DMS153 treated with DMSO at 0.1 percent for 48 hours (cell line): ENCODE measurements at regions not wholly inside any gene's neighbourhood (a gene's known extent, or its start where the extent isn't known, plus 50 kb on each side); places are given as distances from the start of the nearest gene placed in this dataset.
"Not testable (repeated sequence)": the region's sequence is repeated elsewhere in the genome, so short reads cannot be mapped to it uniquely, and the experiment has no call there.

Experiments used
- DNase-seq: peaks from one replicate; lab custom pipeline; 2025; ENCODE audit not compliant: unreplicated experiment; lab: John Stamatoyannopoulos, UW

DNA sequence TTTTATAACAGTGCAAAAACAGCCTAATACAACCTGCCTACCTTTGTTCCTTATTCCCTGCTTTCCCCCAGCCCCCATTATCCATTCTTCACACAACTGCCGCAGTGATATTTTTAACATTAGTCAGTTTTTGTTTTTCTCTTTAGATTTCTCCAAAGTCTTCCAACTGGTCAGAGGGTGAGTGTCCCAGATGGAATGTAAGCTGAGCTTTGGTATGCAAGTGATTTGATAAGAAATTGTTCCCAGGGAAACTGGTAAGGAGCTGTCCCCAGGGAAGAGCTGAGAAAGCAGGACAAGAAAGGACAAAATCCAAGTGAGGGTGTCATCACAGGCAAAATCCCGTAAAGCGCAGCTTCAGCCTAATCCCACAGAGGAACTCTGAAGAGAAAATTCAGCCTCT lies 475.5 kb upstream of the ADGRL3 start:
- DNase-seq = no peak

DNA sequence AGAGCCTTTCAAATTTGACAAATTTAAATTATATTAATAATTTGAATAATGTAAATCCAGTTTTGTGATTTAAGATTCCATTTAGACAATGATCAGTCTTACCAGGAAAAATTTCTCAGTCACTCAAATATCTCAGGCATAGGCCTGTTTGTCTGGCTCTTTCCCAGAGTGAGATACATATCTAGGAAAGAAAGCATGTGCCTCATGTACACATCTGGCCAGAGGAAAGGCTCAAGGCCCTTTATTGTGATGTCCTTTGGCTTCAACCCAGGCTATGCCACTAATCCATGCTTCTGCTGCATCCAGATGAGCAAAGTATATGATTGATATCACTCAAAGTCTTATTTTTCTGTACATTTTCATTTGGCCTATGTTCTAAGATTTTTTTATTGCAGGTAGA lies 473.3 kb upstream of the ADGRL3 start:
- DNase-seq = no peak

DNA sequence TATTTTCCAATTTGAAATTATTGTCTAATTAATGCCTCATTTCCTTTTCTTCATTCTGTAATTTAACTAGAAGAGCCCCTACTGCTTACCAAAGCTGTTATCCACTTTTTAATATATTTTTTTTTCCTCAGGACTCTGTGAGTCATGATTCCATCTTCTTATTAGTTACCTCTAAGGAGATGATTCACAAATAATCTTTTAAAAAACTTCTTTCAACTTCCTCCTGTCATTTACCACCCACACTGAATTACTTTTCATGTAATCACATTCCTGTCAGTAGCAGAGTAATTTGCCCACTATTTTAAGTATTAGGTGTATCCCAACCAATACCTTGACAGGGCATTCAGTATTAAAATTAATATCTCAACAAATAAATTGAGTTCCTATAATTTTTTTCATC lies 470.9 kb upstream of the ADGRL3 start:
- no peak for DNase-seq

DNA sequence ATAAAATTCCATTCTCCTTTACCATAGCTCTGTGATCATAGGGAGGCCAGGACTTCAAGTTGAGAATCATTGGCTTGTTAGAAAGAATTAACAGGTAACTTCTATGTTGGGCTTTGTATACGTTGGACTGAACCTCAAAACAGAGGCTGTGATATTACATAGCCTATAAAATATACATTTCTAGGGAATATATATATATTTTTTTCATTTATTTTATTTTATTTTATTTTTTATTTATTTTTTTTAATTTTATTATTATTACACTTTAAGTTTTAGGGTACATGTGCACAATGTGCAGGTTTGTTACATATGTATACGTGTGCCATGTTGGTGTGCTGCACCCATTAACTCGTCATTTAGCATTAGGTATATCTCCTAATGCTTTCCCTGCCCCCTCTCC lies 470.4 kb upstream of the ADGRL3 start:
- DNase-seq = not testable (repeated sequence)

DNA sequence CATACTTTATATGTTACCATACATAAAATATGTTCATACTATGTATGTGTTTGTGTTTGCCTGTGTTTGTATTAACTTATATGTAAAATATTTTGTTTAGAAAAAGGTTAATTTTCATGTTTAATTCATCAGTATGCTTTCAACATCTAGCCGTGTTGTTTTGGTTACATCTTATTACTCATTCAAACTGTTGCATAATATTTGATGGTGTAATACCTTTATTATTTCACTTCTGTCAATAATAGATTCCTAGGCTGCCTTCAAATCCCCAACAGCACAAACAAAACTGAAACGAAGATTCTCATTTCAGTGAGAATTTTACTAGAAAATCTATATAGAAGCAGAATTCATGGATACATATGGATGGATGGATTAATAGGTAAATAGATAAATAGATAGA lies 462.3 kb upstream of the ADGRL3 start:
- no peak for DNase-seq

DNA sequence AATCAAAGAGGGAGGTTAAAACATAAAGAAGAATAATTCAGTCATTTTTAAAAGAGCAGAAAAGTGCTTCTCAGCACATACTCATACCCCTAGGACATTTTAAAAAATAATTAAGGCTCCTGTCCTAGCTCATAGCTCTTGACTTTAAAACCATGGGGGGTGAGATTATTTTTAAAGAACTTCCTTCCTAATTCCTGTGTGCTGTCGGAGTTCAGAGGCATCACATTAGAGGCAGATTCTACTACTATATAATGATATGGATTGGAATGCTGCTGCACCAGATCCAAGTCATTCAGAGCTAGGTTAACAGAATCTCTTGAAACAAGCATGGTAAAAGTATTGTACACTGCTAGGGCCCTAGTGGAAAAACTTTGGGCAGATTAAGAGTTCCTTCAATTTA lies 456.5 kb upstream of the ADGRL3 start:
- DNase-seq = no peak

DNA sequence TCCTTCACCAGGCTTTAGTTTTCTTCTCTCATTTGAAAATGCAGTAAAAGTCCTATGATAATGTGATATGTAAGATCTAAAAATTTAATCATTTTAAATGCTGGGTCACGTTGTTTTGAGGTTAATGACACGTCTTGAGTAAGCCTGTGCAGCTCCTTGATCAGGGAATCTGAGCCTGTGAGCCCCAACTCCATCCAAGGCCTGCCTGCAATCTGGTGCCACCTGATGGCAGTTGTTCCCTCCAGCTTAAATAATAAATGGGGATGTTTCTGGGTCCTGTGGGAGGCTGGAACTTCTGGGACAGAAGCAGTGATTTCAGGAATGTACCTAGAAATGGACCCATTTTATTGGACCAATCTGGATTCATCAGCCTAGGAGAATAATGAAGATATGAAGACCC lies 455.4 kb upstream of the ADGRL3 start:
- DNase-seq = no peak

DNA sequence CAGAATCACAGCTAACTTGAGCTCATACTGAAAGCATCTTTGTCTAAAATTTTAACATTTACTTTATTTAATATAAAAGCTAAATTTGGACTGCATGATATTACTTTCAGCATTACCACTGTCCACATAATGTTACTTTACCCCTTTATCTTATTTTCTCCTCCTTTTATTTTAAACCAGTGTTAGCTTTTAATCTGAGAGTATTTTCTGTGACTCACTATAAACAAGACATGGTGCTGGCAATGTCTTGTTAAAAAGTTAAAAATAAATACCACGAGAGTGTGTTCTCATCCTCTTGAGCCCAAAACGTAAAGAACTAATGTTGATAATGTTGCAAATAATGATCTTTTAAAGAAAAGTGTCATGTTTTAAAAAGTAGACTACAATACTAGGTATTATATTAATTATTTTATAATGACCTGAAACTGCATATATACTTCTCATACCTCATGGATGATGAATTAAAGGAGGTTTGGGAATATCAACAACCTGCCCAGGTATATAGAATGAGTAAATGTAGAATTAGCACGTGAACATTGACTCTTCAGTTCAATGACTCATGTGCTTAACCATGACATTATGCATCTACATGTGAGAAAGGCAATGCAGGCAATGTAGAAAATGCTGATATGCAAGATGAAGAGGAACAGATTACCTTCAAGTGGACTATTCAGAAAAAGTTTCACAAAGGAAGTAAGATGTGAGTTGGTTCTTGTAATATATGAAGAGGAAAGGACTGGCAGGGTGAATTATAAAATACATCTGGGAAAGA lies 454.1 kb upstream of the ADGRL3 start:
- DNase-seq = no peak

DNA sequence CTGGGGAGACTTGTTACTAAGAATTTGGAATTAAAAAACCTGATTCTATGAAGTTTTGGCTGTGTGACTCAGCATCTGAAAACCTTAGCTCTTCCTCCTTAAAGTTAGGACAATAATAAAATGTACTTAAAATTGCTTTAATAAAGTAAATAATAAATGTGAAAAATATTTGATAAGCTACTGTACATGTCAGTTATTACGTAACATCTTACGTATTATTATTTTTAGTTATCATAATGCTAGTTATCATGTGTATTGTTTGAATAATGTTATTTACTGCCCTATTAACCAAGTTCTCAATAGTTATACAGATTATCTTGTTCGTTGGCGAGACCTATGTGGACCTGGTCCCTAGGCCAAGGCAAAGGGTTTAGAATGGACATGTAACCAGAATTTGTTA lies 449.2 kb upstream of the ADGRL3 start:
- no peak for DNase-seq

DNA sequence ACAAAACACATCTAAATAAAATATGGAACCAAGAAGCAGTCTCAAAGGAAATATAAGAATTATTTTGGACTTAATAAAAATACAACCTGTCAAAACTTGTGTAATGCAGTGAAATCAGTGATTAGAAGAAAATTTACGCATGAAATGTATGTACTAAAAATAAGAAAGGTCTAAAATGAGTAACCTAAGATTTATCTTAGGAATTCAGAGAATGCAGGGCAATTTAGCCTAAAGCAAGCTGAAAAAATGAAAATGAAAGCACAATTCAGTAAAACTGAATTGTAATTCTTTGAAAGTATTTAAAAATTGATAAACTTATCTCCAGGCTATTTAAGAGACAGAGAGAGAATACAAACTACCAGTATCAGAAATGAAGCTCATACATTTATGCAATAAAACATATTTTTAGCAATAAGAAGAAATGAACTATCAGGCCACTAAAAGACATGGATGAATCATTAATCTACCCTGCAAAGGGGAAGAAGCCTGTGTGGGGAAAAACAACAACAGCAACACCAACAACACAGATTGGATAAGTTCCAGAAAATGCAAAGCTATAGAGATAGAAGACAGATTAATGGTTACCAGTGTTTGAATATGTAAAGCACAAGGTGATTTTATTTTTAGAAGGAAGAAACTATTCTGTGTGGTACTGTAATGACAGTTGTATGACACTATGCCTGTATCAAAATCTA lies 442.0 kb upstream of the ADGRL3 start:
- DNase-seq = no peak

DNA sequence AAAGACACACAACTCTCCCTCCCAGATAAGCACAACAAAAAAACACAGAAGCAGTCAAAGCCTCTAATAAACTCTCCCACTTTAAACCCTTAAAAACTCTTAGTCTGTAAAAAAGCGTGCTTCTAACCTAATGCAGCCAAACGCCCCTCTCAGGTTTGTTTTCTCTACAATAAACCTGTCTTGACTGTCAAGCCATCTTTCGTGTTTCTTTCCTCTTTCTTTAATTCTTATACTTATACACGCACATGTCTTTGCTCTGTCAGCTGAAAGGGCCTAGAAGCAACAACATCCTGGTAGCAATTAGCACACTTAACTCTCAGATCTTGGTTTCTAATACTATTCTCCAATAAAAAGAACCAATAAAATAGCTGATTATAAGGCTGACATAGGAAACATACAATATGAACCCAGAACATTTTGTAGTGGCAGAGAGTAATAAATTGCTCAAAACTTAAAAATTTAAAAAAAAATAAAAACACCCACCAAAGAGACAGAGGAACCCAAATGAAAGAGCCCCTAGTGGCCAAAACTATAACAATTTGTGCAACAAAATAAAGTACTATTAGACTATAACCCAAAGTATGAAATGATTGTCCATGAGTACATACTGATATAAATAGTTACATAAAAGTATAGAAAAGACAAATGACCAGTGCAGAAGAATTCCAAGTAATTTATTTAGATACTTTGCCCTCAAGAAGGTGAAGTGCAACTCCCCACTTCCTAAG lies 440.4 kb upstream of the ADGRL3 start:
- no peak for DNase-seq

DNA sequence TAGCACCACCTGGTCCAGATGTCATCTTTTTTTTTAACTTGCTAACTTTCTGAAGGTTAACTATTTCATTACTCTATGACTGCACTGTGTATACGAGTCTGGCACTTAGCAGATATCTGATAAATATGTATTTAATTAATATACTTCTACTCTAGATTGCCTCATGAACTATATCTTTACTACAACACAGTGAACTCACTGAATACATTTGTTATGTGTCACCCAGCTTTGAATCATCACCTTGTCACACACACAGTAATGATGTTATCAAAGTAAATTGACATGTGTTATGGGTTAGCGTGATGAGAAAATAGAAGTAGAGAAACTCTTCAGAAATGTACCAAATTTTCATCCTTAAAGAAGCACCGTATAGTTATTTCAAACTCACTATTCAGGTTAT lies 419.3 kb upstream of the ADGRL3 start:
- DNase-seq = no peak

DNA sequence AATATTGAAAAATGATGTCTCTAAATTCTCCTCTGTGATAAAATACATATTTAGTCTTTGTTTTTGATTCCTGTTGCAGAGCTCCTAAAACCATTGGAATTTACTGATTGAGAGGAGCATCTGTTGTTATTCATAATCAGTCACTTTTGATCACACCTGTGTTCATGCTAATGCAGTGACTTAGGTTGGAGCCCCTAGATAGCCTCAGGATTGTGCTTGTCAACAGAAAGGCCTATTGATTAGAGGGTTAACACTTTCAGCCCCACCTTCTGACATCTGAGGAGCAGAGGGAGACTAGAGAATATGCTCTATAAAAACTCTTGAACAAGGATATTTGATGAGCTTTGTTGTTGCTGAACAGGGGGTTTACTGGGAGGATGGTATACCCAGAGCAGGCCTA lies 409.5 kb upstream of the ADGRL3 start:
- DNase-seq = no peak

DNA sequence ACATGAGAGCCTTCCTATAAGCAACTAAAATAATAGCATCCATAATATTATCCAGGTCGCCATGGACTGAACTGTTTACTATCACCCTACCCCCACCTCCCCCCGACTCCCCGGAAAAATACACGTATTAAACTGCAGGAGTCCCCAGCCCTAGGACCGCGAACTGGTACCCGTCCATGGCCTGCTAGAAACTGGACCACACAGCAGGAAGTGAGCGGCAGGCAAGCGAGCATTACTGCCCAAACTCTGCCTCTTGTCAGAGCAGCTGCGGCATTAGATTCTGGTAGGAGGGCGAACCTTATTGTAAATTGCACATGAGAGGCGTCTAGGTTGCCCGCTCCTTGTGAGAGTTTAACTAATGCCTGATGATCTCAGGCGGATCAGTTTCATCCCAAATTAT lies 405.8 kb upstream of the ADGRL3 start:
- no peak for DNase-seq

DNA sequence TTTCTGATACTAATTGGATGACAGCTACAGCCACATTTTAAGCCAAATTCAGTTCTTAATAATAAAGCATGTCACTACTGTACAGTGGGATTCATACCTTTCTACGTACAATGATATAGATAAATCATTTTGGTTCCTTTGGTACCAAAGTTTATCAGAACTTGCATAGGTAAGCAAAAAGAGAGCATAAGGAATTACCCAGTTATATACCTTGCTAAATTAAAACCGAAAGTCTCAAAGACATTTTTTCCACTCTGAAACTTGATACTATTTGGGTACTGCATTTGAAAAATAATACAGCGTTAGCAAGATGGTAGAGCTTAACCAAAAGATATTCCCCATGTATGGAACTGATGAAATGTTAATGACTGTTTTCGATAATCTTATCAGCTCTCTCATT lies 400.9 kb upstream of the ADGRL3 start:
- no peak for DNase-seq

DNA sequence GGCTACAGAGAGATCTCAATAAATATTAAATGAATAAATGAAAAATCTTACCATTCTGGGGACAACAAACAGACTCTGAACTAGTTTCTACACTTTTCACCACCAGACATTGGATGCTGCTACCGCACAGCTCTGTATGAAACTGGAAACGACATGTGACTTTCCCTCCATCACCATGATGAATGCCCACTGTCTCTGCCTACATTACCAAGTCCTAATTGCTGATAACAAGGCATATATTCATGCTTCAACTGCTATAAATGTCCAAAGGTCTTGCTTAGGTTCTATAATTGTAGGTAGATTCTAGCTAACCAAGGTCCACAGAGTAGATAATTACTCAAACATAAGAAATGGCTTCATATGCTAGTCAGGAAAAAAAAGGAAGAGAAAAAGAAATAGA lies 399.4 kb upstream of the ADGRL3 start:
- no peak for DNase-seq

DNA sequence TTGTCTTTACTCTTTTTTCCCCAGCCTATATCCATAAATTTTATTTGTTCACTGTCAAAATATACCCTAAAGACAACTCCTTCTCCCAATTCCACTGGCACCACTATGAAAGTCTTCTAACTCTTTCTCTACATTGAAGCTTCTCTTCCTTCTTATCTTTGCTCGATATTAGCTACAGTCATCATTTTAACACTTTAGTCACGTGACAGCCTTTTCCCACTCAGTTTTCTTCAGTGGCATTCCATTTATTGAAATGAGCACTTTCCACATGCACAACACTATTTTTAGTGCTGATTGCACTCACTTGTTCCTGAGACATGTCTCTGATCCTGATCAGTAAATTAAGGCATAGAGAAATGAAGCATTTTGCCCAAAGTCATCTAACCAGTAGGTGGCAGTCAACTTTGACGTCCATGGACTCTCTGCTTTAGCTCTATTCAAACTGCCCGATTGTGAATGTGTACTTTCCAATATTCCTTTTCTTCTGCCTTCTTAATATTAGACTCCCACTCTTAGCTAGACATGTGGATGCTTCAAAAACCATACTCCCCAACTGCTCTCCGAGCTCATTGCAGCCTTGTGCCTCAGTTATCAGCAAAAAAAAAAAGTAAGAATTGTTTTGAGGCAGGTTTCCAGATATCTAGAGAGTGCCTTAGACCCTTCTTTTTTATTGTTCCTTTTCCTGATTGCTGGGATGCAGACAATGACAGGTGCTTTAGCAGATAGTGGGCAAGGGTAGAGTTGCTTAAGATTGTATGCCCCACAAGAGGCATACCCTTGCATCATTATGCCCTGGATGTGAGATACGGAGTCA lies 394.4 kb upstream of the ADGRL3 start:
- peak; percentile 14 for DNase-seq

DNA sequence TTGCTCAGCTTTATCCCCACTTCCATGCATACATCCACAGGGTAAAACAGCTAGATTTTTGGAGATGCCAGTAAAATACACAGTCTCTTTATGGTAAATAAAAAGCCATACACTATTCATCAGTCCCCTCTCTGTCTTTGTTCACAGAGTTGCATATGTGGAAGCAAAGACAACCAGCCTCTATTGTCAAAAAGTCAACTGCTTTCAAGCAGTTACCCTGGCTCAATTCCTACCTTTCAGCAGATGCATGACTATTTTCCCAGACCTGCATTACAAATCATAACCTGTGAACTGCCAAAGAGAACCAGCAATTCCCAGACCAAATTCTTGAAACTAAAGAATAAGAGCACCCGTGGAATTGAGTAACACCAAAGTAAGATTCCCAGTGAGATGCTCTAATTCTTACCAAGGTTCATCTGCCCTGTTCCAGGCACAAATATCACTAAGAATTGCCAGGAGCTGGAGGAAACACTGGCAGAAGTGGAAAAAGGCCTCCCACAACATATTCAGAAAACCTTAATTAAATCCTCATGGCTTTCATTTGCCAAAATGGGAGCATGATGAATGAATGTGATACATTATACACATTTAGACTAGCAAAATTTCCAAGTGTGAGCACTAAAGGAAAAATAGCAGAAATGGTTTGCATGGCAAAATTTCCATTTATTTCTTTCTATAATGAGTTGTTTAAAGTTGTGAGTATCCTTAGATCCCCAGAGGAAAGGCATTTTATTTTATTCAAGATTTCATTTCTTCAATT lies 391.2 kb upstream of the ADGRL3 start:
- no peak for DNase-seq

DNA sequence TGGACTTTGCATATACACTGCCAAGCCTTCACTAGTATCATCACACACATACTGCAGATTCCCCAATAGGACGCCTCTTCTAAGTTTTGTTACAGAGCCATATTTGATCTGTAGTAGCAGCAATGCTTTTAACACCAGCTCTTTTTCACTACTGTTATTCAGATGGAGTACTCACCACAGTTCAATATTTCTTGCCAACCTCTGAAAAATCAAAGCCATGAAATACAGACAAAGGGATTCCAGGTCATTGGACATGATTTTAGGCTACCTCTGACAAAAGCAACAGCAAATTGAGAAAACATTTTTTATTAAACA lies 390.7 kb upstream of the ADGRL3 start:
- no peak for DNase-seq

DNA sequence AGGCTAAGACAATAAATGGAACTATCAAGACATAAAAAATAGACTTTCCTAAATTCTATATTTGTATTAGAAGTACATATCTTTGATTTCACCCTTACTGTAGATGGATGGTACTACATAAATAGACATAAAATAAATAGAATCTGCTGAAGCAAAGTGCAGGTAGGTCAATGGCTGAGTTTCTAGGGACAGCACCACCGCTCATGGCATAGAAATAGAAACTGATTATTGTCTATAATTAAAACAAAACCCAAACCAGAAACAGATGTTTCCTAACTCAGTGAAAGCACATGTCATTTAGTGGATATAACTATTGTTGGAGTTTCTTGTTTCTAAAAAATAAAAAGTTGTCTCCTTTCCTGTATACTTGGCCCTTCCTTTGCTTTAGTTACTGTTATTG lies 387.3 kb upstream of the ADGRL3 start:
- no peak for DNase-seq

DNA sequence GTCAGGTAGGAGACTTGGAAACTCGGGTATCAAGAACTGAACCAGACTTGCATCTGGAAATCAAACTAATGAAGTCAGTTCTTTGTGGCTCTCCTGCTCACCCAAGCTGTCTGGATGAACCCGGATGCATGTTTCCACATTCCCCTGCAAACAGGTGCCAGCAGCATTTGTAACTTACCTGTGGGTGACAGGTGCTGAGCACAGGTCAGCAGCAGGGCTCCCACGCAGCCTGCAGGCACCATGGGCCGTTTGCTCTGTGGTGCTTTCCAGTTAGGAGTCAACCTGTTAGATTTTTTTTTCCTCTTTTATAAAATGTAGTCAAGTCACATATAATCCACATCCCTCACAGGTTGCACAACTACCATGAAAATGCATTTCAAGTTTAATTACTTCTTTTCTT lies 385.6 kb upstream of the ADGRL3 start:
- no peak for DNase-seq
